Smooth muscle cell of the brain vasculature (primary cell): ENCODE measurements at regions not wholly inside any gene's neighbourhood (a gene's known extent, or its start where the extent isn't known, plus 50 kb on each side); places are given as distances from the start of the nearest gene placed in this dataset.
"Not testable (repeated sequence)": the region's sequence is repeated elsewhere in the genome, so short reads cannot be mapped to it uniquely, and the experiment has no call there.

ENCODE experiments used
- DNase-seq: peaks from one replicate; pipeline ENCODE4 v3.0.0-alpha.2; 2012; ENCODE audit warnings: low read depth, low spot score

GRCh38 chr5:105934171-105934570 is 1736.6 kb downstream of the EFNA5 start:
- no peak for DNase-seq

GRCh38 chr5:105931881-105932421 is 1738.8 kb downstream of the EFNA5 start:
- DNase-seq: no peak

GRCh38 chr5:105929858-105930257 is 1740.9 kb downstream of the EFNA5 start:
- no peak for DNase-seq

GRCh38 chr5:105924366-105924765 is 1746.4 kb downstream of the EFNA5 start:
- DNase-seq: no peak

- DNase-seq: no peak
Measured at GRCh38 chr5:105922574-105922973, 1748.2 kb downstream of the EFNA5 start.

GRCh38 chr5:105922080-105922479 is 1748.7 kb downstream of the EFNA5 start:
- DNase-seq: no peak

GRCh38 chr5:105917189-105917588 is 1753.5 kb downstream of the EFNA5 start:
- DNase-seq: no peak

- no peak for DNase-seq
Measured at GRCh38 chr5:105907016-105907415, 1763.7 kb downstream of the EFNA5 start.

- no peak for DNase-seq
Measured at GRCh38 chr5:105905392-105905791, 1765.3 kb downstream of the EFNA5 start.

- no peak for DNase-seq
Measured at GRCh38 chr5:105903069-105903468, 1767.7 kb downstream of the EFNA5 start.

- DNase-seq: no peak
Measured at GRCh38 chr5:105899726-105900125, 1771.0 kb downstream of the EFNA5 start.

- no peak for DNase-seq
Measured at GRCh38 chr5:105898183-105898582, 1772.6 kb downstream of the EFNA5 start.

GRCh38 chr5:105885266-105885665 is 1785.5 kb downstream of the EFNA5 start:
- no peak for DNase-seq

GRCh38 chr5:105882956-105883481 is 1787.7 kb downstream of the EFNA5 start:
- no peak for DNase-seq

- no peak for DNase-seq
Measured at GRCh38 chr5:105878402-105878801, 1792.3 kb downstream of the EFNA5 start.

GRCh38 chr5:105877592-105877991 is 1793.1 kb downstream of the EFNA5 start:
- no peak for DNase-seq

GRCh38 chr5:105874316-105874715 is 1796.4 kb downstream of the EFNA5 start:
- DNase-seq: no peak

GRCh38 chr5:105872569-105873270 is 1798.0 kb downstream of the EFNA5 start:
- no peak for DNase-seq

- no peak for DNase-seq
Measured at GRCh38 chr5:105868038-105868780, 1802.5 kb downstream of the EFNA5 start.

- DNase-seq: no peak
Measured at GRCh38 chr5:105865834-105866233, 1804.9 kb downstream of the EFNA5 start.

- not testable (repeated sequence) for DNase-seq
Measured at GRCh38 chr5:105859350-105859749, 1811.4 kb downstream of the EFNA5 start.

GRCh38 chr5:105849701-105850100 is 1821.0 kb downstream of the EFNA5 start:
- DNase-seq: no peak

- no peak for DNase-seq
Measured at GRCh38 chr5:105840800-105841199, 1829.9 kb downstream of the EFNA5 start.
